Breast epithelium (tissue), 3 donors: ENCODE measurements at regions not wholly inside any gene's neighbourhood (a gene's known extent, or its start where the extent isn't known, plus 50 kb on each side); places are given as distances from the start of the nearest gene placed in this dataset.

Experiments used
- POLR2A ChIP-seq: fragments of 450-650 bp; IDR thresholded peaks from one replicate; pipeline ENCODE4 v1.6.1; 2016; ENCODE audit warnings: antibody characterized with exemption, mild to moderate bottlenecking, moderate library complexity
- TF ChIP-seq, protein P1 (sequence below), 3 donors: fragments of 450-650 bp; IDR thresholded peaks; one replicate each; pipeline ENCODE4 v1.5.1; 2016 to 2017; ENCODE audit warnings: antibody characterized with exemption in 3 of 3, mild to moderate bottlenecking in 3 of 3, moderate library complexity in 3 of 3

- TF ChIP-seq, protein P1, sequence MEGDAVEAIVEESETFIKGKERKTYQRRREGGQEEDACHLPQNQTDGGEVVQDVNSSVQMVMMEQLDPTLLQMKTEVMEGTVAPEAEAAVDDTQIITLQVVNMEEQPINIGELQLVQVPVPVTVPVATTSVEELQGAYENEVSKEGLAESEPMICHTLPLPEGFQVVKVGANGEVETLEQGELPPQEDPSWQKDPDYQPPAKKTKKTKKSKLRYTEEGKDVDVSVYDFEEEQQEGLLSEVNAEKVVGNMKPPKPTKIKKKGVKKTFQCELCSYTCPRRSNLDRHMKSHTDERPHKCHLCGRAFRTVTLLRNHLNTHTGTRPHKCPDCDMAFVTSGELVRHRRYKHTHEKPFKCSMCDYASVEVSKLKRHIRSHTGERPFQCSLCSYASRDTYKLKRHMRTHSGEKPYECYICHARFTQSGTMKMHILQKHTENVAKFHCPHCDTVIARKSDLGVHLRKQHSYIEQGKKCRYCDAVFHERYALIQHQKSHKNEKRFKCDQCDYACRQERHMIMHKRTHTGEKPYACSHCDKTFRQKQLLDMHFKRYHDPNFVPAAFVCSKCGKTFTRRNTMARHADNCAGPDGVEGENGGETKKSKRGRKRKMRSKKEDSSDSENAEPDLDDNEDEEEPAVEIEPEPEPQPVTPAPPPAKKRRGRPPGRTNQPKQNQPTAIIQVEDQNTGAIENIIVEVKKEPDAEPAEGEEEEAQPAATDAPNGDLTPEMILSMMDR (IDR thresholded peaks at IDR 0.05): no peak
- TF ChIP-seq POLR2A: no peak
These were observed 566.0 kb upstream of the TENM3 start for GRCh38 chr4:181677201-181677600.
